Endodermal cell (in vitro differentiated cells): ENCODE measurements at regions not wholly inside any gene's neighbourhood (a gene's known extent, or its start where the extent isn't known, plus 50 kb on each side); places are given as distances from the start of the nearest gene placed in this dataset.

ENCODE experiments used
- DNase-seq: peaks from one replicate; pipeline ENCODE4 v3.0.0-alpha.2; 2017
- H3K27ac ChIP-seq: 2 replicates; pipeline ENCODE4 v1.5.1; 2013; ENCODE audit warnings: mild to moderate bottlenecking, low read depth, low read length, moderate library complexity
- H3K27me3 ChIP-seq: 2 replicates; pipeline ENCODE4 v1.6.1; 2013; ENCODE audit warnings: mild to moderate bottlenecking, low read length, moderate library complexity; ENCODE audit not compliant: insufficient read depth, control insufficient read depth, poor library complexity, severe bottlenecking
- H3K36me3 ChIP-seq: 2 replicates; pipeline ENCODE4 v1.7.0; 2013; ENCODE audit warnings: mild to moderate bottlenecking, low read length, moderate library complexity; ENCODE audit not compliant: control insufficient read depth, insufficient read depth
- H3K4me1 ChIP-seq: one replicate; pipeline ENCODE4 v1.7.0; 2013; ENCODE audit warnings: low read length; ENCODE audit not compliant: control insufficient read depth, insufficient read depth
- H3K4me3 ChIP-seq: 2 replicates; pipeline ENCODE4 v1.5.1; 2013; ENCODE audit warnings: mild to moderate bottlenecking, low read length, moderate library complexity
- H3K9ac ChIP-seq: 2 replicates; pipeline ENCODE4 v1.6.1; 2013; ENCODE audit warnings: mild to moderate bottlenecking, low read length, moderate library complexity; ENCODE audit not compliant: poor library complexity, severe bottlenecking; ENCODE audit errors: extremely low read depth
- H3K9me3 ChIP-seq: 2 replicates; pipeline ENCODE4 v1.6.1; 2013; ENCODE audit warnings: mild to moderate bottlenecking, low read length, moderate library complexity; ENCODE audit not compliant: control insufficient read depth
- H3K27ac Mint-ChIP-seq: 2 replicates; pipeline ENCODE4 v1.8.0; 2020; ENCODE audit warnings: mixed read lengths
- H3K27me3 Mint-ChIP-seq: 2 replicates; pipeline ENCODE4 v1.8.0; 2021; ENCODE audit warnings: mild to moderate bottlenecking, mixed read lengths; ENCODE audit not compliant: insufficient read depth
- H3K36me3 Mint-ChIP-seq: 2 replicates; pipeline ENCODE4 v1.8.0; 2020; ENCODE audit warnings: low read depth, mixed read lengths
- H3K4me1 Mint-ChIP-seq: 2 replicates; pipeline ENCODE4 v1.8.0; 2020; ENCODE audit warnings: mixed read lengths
- H3K4me3 Mint-ChIP-seq: 2 replicates; pipeline ENCODE4 v1.8.0; 2020; ENCODE audit warnings: mild to moderate bottlenecking, moderate library complexity, mixed read lengths
- H3K9me3 Mint-ChIP-seq: 2 replicates; pipeline ENCODE4 v1.8.0; 2020; ENCODE audit warnings: mild to moderate bottlenecking, mixed read lengths
- CTCF ChIP-seq: fragments of 200-600 bp; sonication (generic); conservative IDR thresholded peaks from 2 replicates; pipeline ENCODE4 v1.5.0; 2021; ENCODE audit warnings: antibody characterized with exemption, mild to moderate bottlenecking
- WGBS, 2 experiments: methylation state at CpG; one replicate each; pipeline versions ENCODE4 v1.1.5 to v1.1.7; 2013; ENCODE audit warnings: missing lambda C conversion rate in 2 of 2, mixed read lengths in 1 of 2; ENCODE audit not compliant: insufficient coverage in 1 of 2, insufficient read length in 1 of 2; 5-methylcytosine and 5-hydroxymethylcytosine counted together

- no peaks in the 10 kb centered on the region for H3K36me3 Mint-ChIP-seq
- no peak overlapping the region for H3K27ac ChIP-seq
- no peaks in the 10 kb centered on the region for H3K4me1 ChIP-seq
- H3K27ac Mint-ChIP-seq, result no peak overlapping the region
- peaks cover 3% of the 10 kb centered on the region for H3K27me3 Mint-ChIP-seq
- H3K9ac ChIP-seq, result no peak overlapping the region
- H3K36me3 ChIP-seq, result no peaks in the 10 kb centered on the region
- H3K9me3 Mint-ChIP-seq, result peaks cover 83% of the 10 kb centered on the region
- H3K4me3 Mint-ChIP-seq, result no peak overlapping the region
- H3K9me3 ChIP-seq, result peaks cover 39% of the 10 kb centered on the region
- DNase-seq, result no peak
- no peak overlapping the region for H3K4me3 ChIP-seq
- 83 to 91% methylated on average over 6 to 8 of the region's 8 CpGs for WGBS, 2 experiments
- TF ChIP-seq CTCF, result no peak
- H3K27me3 ChIP-seq, result no peaks in the 10 kb centered on the region
- no peaks in the 10 kb centered on the region for H3K4me1 Mint-ChIP-seq
These were observed 51.3 kb upstream of the VOPP1 start for GRCh38 chr7:55623617-55624016.

GRCh38 chr7:55622241-55622640 lies 49.9 kb upstream of the VOPP1 start:
- Histone ChIP-seq H3K4me1 (no peaks in the 10 kb centered on the region), H3K27me3 (no peaks in the 10 kb centered on the region), H3K4me3 (no peak overlapping the region), H3K9ac (no peak overlapping the region), H3K9me3 (peaks cover 30% of the 10 kb centered on the region), H3K27ac (no peak overlapping the region), H3K36me3 (no peaks in the 10 kb centered on the region)
- WGBS, 2 experiments, result 86 to 89% methylated on average over 5 of the region's 5 CpGs
- no peaks in the 10 kb centered on the region for H3K36me3 Mint-ChIP-seq
- TF ChIP-seq CTCF, result no peak
- no peak for DNase-seq
- peaks cover 3% of the 10 kb centered on the region for H3K27me3 Mint-ChIP-seq
- no peaks in the 10 kb centered on the region for H3K4me1 Mint-ChIP-seq
- H3K4me3 Mint-ChIP-seq, result no peak overlapping the region
- peaks cover 88% of the 10 kb centered on the region for H3K9me3 Mint-ChIP-seq
- H3K27ac Mint-ChIP-seq, result no peak overlapping the region
